ENCODE measurements at regions not wholly inside any gene's neighbourhood (a gene's known extent, or its start where the extent isn't known, plus 50 kb on each side); places are given as distances from the start of the nearest gene placed in this dataset.

DNA sequence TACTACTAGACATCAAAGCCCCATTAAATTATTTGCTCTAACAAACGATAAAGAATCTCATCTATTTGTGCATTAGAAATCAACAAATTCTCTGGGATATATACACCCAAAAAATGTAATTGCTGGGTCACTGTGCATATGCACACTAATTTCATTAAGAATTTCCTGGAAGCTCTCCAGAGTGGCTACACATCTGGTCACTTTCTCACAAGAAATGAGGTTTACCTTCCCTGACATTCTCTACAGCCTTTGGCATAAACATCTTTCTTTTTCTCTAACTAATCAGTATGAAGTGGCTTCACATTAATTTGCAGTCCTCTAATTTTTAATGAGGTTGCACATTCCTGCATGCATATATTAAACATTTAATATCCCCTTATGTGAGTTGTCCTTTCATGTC, 150.8 kb upstream of the ANO5 start:
- Histone ChIP-seq H3K27ac (ENCODE audit: extremely low read depth, low read depth, low read length) (no peak overlapping the region), H3K4me3 (no peak overlapping the region), H3K9ac (ENCODE audit: insufficient read depth in 1 of 2, low read depth in 2 of 2, low read length in 2 of 2) (no peak overlapping the region), H3K9me3 (replicated peaks; ENCODE audit: control insufficient read depth, insufficient read depth, low read depth, low read length) (0 out of 2 replicates have a peak, but pooled peaks cover 2% of the 10 kb centered on the region), H2AFZ (ENCODE audit: low read depth, low read length) (no peak overlapping the region), H3K79me2 (ENCODE audit: control insufficient read depth, insufficient read depth, low read length) (no peaks in the 10 kb centered on the region), H3K9me1 (ENCODE audit: control insufficient read depth, insufficient read depth, low read length) (no peaks in the 10 kb centered on the region), H4K20me1 (replicated peaks; ENCODE audit: control insufficient read depth, insufficient read depth, low read length) (no peaks in the 10 kb centered on the region), H3K36me3 (ENCODE audit: control insufficient read depth, insufficient read depth, low read length) (no peaks in the 10 kb centered on the region), H3K4me2 (ENCODE audit: insufficient read depth, low read length) (no peak overlapping the region), H3K4me1 (replicated peaks in 1 of 2; ENCODE audit: control insufficient read depth in 2 of 2, insufficient read depth in 2 of 2, low read length in 2 of 2) (no peaks in the 10 kb centered on the region), H3K27me3 (ENCODE audit: control insufficient read depth in 2 of 2, insufficient read depth in 2 of 2, low read length in 2 of 2) (no peaks in the 10 kb centered on the region)
- ChIA-PET CTCF (ENCODE audit: low intra/inter-chr PET ratio) (no interaction called here), POLR2A (no interaction called here)
- no peak for ATAC-seq
- DNase-seq (ENCODE audit: extremely low read depth in 1 of 4, low spot score in 3 of 4) = no peak
- intact Hi-C loops (cut with micrococcal nuclease) = no loop called here
- no peak for TF ChIP-seq ZNF217 (CRISPR knock-in tag; IDR thresholded peaks at IDR 0.05)
- WGBS (ENCODE audit: insufficient coverage, low coverage, missing lambda C conversion rate) = 0% methylated on average over 1 of the region's 1 CpG
- BruUV-seq (replicated peaks) = no TSS peak
- in situ Hi-C loops (cut with MboI) = no loop called here
- FAIRE-seq = no peak

DNA sequence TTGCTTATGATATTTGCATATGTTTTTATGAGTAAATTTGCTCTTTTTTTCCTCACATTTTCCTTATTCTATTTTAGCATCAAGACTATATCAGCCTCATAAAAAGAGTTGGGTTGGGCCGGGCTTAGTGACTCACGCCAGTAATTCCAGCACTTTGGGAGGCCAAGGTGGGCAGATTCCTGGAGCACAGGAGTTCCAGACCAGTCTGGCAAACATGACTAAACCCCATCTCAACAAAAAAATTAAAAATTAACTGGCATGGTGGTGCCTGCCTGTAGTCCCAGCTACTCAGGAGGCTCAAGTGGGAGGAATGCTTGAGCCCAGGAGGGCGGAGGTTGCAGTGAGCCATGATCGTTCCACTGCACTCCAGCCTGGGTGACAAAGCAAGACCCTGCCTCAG, 148.8 kb upstream of the ANO5 start:
- Histone ChIP-seq H3K4me2 (ENCODE audit: insufficient read depth, low read length) (no peak overlapping the region), H3K27ac (ENCODE audit: extremely low read depth, low read depth, low read length) (no peak overlapping the region), H4K20me1 (replicated peaks; ENCODE audit: control insufficient read depth, insufficient read depth, low read length) (no peaks in the 10 kb centered on the region), H3K27me3 (ENCODE audit: control insufficient read depth in 2 of 2, insufficient read depth in 2 of 2, low read length in 2 of 2) (no peaks in the 10 kb centered on the region), H3K9ac (ENCODE audit: insufficient read depth in 1 of 2, low read depth in 2 of 2, low read length in 2 of 2) (no peak overlapping the region), H2AFZ (ENCODE audit: low read depth, low read length) (no peak overlapping the region), H3K36me3 (ENCODE audit: control insufficient read depth, insufficient read depth, low read length) (no peaks in the 10 kb centered on the region), H3K4me3 (no peak overlapping the region), H3K4me1 (replicated peaks in 1 of 2; ENCODE audit: control insufficient read depth in 2 of 2, insufficient read depth in 2 of 2, low read length in 2 of 2) (no peaks in the 10 kb centered on the region), H3K79me2 (ENCODE audit: control insufficient read depth, insufficient read depth, low read length) (no peaks in the 10 kb centered on the region), H3K9me3 (replicated peaks; ENCODE audit: control insufficient read depth, insufficient read depth, low read depth, low read length) (0 out of 2 replicates have a peak, but pooled peaks cover 2% of the 10 kb centered on the region), H3K9me1 (ENCODE audit: control insufficient read depth, insufficient read depth, low read length) (no peaks in the 10 kb centered on the region)
- 2% methylated on average over 4 of the region's 4 CpGs for whole genome bisulfite sequencing (ENCODE audit: insufficient coverage, low coverage, missing lambda C conversion rate)
- DNase-seq (ENCODE audit: extremely low read depth in 1 of 4, low spot score in 3 of 4) (no peak), ATAC-seq (no peak), FAIRE-seq (no peak)
- intact Hi-C loops (cut with micrococcal nuclease) (no loop called here), in situ Hi-C loops (cut with MboI) (no loop called here)
- POLR2A ChIA-PET = no interaction called here
- no TSS peak for BruUV-seq (replicated peaks)
- CTCF ChIA-PET (ENCODE audit: low intra/inter-chr PET ratio) = no interaction called here
- TF ChIP-seq ADNP (tag; IDR thresholded peaks at IDR 0.05) (no peak), MBD2 (IDR thresholded peaks at IDR 0.05; ENCODE audit: borderline replicate concordance, low read depth) (no peak), TAF7 (tag; IDR thresholded peaks at IDR 0.05) (no peak), CBX3 (IDR thresholded peaks at IDR 0.05; ENCODE audit: borderline replicate concordance in 1 of 2, low read length in 2 of 2) (no peak), ZNF584 (CRISPR knock-in tag; IDR thresholded peaks at IDR 0.05; ENCODE audit: low read depth) (no peak)
- TF ChIP-seq, protein P1, sequence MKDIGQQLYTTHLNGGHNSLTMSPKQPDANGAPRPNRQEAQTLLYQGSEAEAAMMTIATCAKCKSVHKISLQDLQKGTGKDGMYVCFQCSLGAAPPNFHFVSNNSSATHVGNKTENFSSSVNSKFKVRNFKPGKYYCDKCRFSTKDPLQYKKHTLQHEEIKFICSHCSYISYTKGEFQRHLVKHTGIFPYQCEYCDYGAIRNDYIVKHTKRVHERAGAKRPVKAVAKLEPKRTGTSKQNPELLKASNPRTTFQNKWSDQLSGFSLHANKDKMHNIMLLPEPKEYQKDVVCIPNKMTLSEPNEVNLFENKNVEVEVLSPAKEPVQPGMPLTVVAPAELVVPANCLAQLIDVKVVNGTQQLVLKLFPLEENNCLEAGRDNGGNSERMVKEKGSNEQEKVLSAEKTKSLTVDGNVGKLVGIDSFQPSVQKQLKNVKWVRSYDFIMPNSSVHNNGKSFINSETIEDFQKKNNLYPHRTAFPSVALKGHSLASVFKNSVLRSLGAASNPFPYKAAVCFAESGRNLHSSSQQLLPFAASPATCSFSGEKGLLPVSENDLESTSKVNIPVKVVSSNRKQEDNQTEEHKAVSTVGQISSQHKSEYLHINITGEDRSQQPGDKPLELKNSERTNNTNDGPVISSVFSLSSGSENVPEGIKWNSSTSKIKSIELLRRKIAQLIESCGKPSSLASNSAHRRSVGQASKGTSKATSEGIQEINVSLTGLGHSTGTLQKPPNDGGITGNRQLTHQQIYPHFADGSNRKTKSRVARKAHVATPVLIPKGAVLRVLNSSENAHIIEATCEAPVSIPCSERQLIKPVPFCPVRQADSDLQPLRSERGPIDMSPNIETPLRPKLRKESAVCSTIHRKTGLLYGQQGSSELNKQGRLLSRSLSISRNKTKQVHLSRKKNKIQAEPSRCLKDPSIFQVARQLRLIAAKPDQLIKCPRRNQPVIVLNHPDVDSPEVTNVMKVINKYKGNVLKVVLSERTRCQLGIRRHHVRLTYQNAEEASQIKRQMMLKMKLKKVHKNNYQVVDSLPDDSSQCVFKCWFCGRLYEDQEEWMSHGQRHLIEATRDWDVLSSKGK (CRISPR knock-in tag; IDR thresholded peaks at IDR 0.05) = no peak
- TF ChIP-seq, protein P2, sequence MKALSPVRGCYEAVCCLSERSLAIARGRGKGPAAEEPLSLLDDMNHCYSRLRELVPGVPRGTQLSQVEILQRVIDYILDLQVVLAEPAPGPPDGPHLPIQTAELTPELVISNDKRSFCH (CRISPR knock-in tag; IDR thresholded peaks at IDR 0.05) = no peak
- TF ChIP-seq, protein P2 (tag; IDR thresholded peaks at IDR 0.05) = no peak
- TF ChIP-seq, protein P3, sequence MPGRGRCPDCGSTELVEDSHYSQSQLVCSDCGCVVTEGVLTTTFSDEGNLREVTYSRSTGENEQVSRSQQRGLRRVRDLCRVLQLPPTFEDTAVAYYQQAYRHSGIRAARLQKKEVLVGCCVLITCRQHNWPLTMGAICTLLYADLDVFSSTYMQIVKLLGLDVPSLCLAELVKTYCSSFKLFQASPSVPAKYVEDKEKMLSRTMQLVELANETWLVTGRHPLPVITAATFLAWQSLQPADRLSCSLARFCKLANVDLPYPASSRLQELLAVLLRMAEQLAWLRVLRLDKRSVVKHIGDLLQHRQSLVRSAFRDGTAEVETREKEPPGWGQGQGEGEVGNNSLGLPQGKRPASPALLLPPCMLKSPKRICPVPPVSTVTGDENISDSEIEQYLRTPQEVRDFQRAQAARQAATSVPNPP (IDR thresholded peaks at IDR 0.05; ENCODE audit: borderline replicate concordance, insufficient read depth, insufficient read length) = no peak
